Esophagus (tissue), 2 donors: ENCODE measurements at regions not wholly inside any gene's neighbourhood (a gene's known extent, or its start where the extent isn't known, plus 50 kb on each side); places are given as distances from the start of the nearest gene placed in this dataset.
A peak's percentile ranks its signal among the peaks of the same experiment; 100 is the strongest.
"Not testable (repeated sequence)": the region's sequence is repeated elsewhere in the genome, so short reads cannot be mapped to it uniquely, and the experiment has no call there.

Experiments
- H3K27ac ChIP-seq, 2 donors: one replicate each; pipeline ENCODE4 v1.5.1; 2013; ENCODE audit warnings: low read depth in 2 of 2, mild to moderate bottlenecking in 2 of 2, inconsistent platforms in 1 of 2, low read length in 1 of 2, moderate library complexity in 1 of 2
- H3K27me3 ChIP-seq, 2 donors: one replicate each; pipeline ENCODE4 v1.6.1; 2013; ENCODE audit warnings: low read length in 2 of 2, control low read depth in 1 of 2, mild to moderate bottlenecking in 1 of 2; ENCODE audit not compliant: insufficient read depth in 2 of 2, control insufficient read depth in 1 of 2
- H3K36me3 ChIP-seq, 2 donors: one replicate each; pipeline ENCODE4 v1.6.1; 2013; ENCODE audit warnings: low read length in 1 of 2; ENCODE audit not compliant: control insufficient read depth in 2 of 2, insufficient read depth in 2 of 2
- H3K4me1 ChIP-seq, 2 donors: one replicate each; pipeline ENCODE4 v1.6.1; 2013; ENCODE audit warnings: low read length in 1 of 2; ENCODE audit not compliant: control insufficient read depth in 2 of 2, insufficient read depth in 2 of 2
- H3K4me3 ChIP-seq, 2 donors: one replicate each; pipeline ENCODE4 v1.5.1; 2013; ENCODE audit warnings: low read length in 2 of 2, mild to moderate bottlenecking in 2 of 2, low read depth in 1 of 2, moderate library complexity in 1 of 2
- H3K9me3 ChIP-seq, 2 donors: one replicate each; pipeline ENCODE4 v1.6.1; 2013; ENCODE audit warnings: mild to moderate bottlenecking in 2 of 2, low read depth in 1 of 2, low read length in 1 of 2, moderate library complexity in 1 of 2; ENCODE audit not compliant: control insufficient read depth in 2 of 2, insufficient read depth in 1 of 2
- WGBS, 2 donors: extraction: QIAGEN DNeasy Blood & Tissue Kit; methylation state at CpG; one replicate each; pipeline ENCODE4 v1.1.7; 2013; 5-methylcytosine and 5-hydroxymethylcytosine counted together
- donor health status: healthy with polysubstance abuse.
- donor health status: Bipolar disorder and iron deficiency.

- no peaks in the 10 kb centered on the region for H3K4me1 ChIP-seq
- H3K27me3 ChIP-seq: no peaks in the 10 kb centered on the region
- no peak overlapping the region for H3K4me3 ChIP-seq
- no peaks in the 10 kb centered on the region for H3K36me3 ChIP-seq
- no peak overlapping the region for H3K27ac ChIP-seq
- 69 to 88% methylated on average over 2 of the region's 2 CpGs for WGBS, 2 donors
- no peaks in the 10 kb centered on the region for H3K9me3 ChIP-seq
Observed at GRCh38 chrX:128458888-128459287, 406.7 kb upstream of the ACTRT1 start.

GRCh38 chrX:128457674-128458073 lies 405.5 kb upstream of the ACTRT1 start:
- no peaks in the 10 kb centered on the region for H3K4me1 ChIP-seq
- no peaks in the 10 kb centered on the region for H3K27me3 ChIP-seq
- 57 to 68% methylated on average over 2 of the region's 2 CpGs for WGBS, 2 donors
- H3K9me3 ChIP-seq: no peaks in the 10 kb centered on the region
- H3K36me3 ChIP-seq: no peaks in the 10 kb centered on the region
- no peak overlapping the region for H3K27ac ChIP-seq
- H3K4me3 ChIP-seq: no peak overlapping the region

GRCh38 chrX:128439159-128439558 lies 387.0 kb upstream of the ACTRT1 start:
- Histone ChIP-seq H3K27ac (no peak overlapping the region), H3K36me3 (no peaks in the 10 kb centered on the region), H3K27me3 (peaks cover 0 to 3% of the 10 kb centered on the region in 2 donors), H3K9me3 (no peaks in the 10 kb centered on the region), H3K4me1 (no peaks in the 10 kb centered on the region), H3K4me3 (no peak overlapping the region)
- WGBS, 2 donors: 36 to 42% methylated on average over 4 of the region's 4 CpGs

- no peaks in the 10 kb centered on the region for H3K9me3 ChIP-seq
- no peak overlapping the region for H3K4me3 ChIP-seq
- H3K4me1 ChIP-seq: no peaks in the 10 kb centered on the region
- peaks cover 0 to 3% of the 10 kb centered on the region in 2 donors for H3K27me3 ChIP-seq
- WGBS, 2 donors: 61 to 80% methylated on average over 4 of the region's 4 CpGs
- H3K36me3 ChIP-seq: no peaks in the 10 kb centered on the region
- no peak overlapping the region for H3K27ac ChIP-seq
Observed at GRCh38 chrX:128438082-128438481, 385.9 kb upstream of the ACTRT1 start.

- Histone ChIP-seq H3K27ac (no peak overlapping the region), H3K4me1 (no peaks in the 10 kb centered on the region), H3K27me3 (peaks cover 0 to 3% of the 10 kb centered on the region in 2 donors), H3K4me3 (no peak overlapping the region), H3K9me3 (no peaks in the 10 kb centered on the region), H3K36me3 (no peaks in the 10 kb centered on the region)
- 66 to 78% methylated on average over 4 of the region's 4 CpGs for WGBS, 2 donors
Observed at GRCh38 chrX:128436397-128437103, 384.3 kb upstream of the ACTRT1 start.

- H3K27ac ChIP-seq: no peak overlapping the region
- H3K27me3 ChIP-seq: no peaks in the 10 kb centered on the region
- H3K4me3 ChIP-seq: no peak overlapping the region
- H3K9me3 ChIP-seq: no peaks in the 10 kb centered on the region
- no peaks in the 10 kb centered on the region for H3K36me3 ChIP-seq
- no peaks in the 10 kb centered on the region for H3K4me1 ChIP-seq
Observed at GRCh38 chrX:128425546-128425945, 373.3 kb upstream of the ACTRT1 start.

- Histone ChIP-seq H3K27ac (no peak overlapping the region), H3K36me3 (no peaks in the 10 kb centered on the region), H3K4me3 (no peak overlapping the region), H3K27me3 (no peaks in the 10 kb centered on the region), H3K4me1 (no peaks in the 10 kb centered on the region), H3K9me3 (no peaks in the 10 kb centered on the region)
- WGBS, 2 donors: 44 to 65% methylated on average over 3 of the region's 3 CpGs
Observed at GRCh38 chrX:128408842-128409241, 356.6 kb upstream of the ACTRT1 start.

- Histone ChIP-seq H3K9me3 (no peaks in the 10 kb centered on the region), H3K4me1 (no peaks in the 10 kb centered on the region), H3K4me3 (no peak overlapping the region), H3K27ac (no peak overlapping the region), H3K36me3 (no peaks in the 10 kb centered on the region), H3K27me3 (no peaks in the 10 kb centered on the region)
- WGBS, 2 donors: 18 to 27% methylated on average over 3 of the region's 3 CpGs
Observed at GRCh38 chrX:128396601-128397000, 344.4 kb upstream of the ACTRT1 start.

GRCh38 chrX:128383846-128384245 lies 331.6 kb upstream of the ACTRT1 start:
- not testable (repeated sequence) for H3K4me3 ChIP-seq, H3K36me3 ChIP-seq, H3K4me1 ChIP-seq, H3K9me3 ChIP-seq, H3K27me3 ChIP-seq
- H3K27ac ChIP-seq: peak overlapping the region in 1 of 2 donors; percentile 13
- 56 to 66% methylated on average over 3 of the region's 3 CpGs for WGBS, 2 donors

- Histone ChIP-seq H3K36me3 (no peaks in the 10 kb centered on the region), H3K4me1 (no peaks in the 10 kb centered on the region), H3K4me3 (no peak overlapping the region), H3K27ac (no peak overlapping the region), H3K9me3 (no peaks in the 10 kb centered on the region), H3K27me3 (no peaks in the 10 kb centered on the region)
- 58 to 63% methylated on average over 3 of the region's 3 CpGs for WGBS, 2 donors
Observed at GRCh38 chrX:128365492-128365891, 313.3 kb upstream of the ACTRT1 start.
